ENCODE measurements at regions not wholly inside any gene's neighbourhood (a gene's known extent, or its start where the extent isn't known, plus 50 kb on each side); places are given as distances from the start of the nearest gene placed in this dataset.

DNA sequence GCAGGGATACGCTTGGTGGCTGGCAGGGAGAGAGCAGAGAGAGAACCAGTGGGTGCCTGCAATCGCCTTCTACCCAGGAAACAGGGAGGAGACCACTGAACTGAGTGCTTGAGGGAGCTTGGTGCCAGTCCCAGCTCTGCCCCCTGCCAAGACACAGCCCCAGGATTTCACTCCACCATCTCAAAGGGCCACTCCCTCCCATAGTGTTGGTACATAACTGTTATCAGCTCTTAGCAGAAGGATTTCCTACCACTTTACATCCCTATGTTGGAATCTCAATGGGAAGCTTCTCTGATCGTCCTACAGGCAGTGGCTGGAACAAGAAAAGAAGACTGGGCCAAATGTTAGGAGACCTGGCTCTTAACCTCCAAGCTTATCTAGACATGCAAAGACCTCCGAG is 157.4 kb upstream of the FOXN3 start:
- H3K4me3 ChIP-seq (ENCODE audit: control insufficient read depth, low read depth, low read length): no peak overlapping the region
- TF ChIP-seq, protein P1, sequence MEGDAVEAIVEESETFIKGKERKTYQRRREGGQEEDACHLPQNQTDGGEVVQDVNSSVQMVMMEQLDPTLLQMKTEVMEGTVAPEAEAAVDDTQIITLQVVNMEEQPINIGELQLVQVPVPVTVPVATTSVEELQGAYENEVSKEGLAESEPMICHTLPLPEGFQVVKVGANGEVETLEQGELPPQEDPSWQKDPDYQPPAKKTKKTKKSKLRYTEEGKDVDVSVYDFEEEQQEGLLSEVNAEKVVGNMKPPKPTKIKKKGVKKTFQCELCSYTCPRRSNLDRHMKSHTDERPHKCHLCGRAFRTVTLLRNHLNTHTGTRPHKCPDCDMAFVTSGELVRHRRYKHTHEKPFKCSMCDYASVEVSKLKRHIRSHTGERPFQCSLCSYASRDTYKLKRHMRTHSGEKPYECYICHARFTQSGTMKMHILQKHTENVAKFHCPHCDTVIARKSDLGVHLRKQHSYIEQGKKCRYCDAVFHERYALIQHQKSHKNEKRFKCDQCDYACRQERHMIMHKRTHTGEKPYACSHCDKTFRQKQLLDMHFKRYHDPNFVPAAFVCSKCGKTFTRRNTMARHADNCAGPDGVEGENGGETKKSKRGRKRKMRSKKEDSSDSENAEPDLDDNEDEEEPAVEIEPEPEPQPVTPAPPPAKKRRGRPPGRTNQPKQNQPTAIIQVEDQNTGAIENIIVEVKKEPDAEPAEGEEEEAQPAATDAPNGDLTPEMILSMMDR (conservative IDR thresholded peaks at IDR 0.05; ENCODE audit: control insufficient read depth, insufficient read depth, low read depth, low read length): no peak
- DNase-seq (ENCODE audit: low read depth): no peak

DNA sequence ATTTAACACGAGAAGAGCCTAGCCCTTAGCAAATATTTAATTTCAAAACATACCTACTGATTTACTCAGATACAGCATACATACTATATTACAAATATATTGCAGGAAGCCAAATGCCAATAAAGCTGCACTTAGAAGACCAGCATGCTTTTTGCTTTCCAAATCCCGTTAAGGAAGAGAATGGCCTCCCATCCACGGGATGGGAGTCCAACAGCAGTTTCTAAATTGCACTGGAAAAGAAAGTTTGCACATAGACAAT is 156.3 kb upstream of the FOXN3 start:
- TF ChIP-seq, protein P1 (conservative IDR thresholded peaks at IDR 0.05; ENCODE audit: control insufficient read depth, insufficient read depth, low read depth, low read length): no peak
- DNase-seq (ENCODE audit: low read depth): no peak
- H3K4me3 ChIP-seq (ENCODE audit: control insufficient read depth, low read depth, low read length): no peak overlapping the region

DNA sequence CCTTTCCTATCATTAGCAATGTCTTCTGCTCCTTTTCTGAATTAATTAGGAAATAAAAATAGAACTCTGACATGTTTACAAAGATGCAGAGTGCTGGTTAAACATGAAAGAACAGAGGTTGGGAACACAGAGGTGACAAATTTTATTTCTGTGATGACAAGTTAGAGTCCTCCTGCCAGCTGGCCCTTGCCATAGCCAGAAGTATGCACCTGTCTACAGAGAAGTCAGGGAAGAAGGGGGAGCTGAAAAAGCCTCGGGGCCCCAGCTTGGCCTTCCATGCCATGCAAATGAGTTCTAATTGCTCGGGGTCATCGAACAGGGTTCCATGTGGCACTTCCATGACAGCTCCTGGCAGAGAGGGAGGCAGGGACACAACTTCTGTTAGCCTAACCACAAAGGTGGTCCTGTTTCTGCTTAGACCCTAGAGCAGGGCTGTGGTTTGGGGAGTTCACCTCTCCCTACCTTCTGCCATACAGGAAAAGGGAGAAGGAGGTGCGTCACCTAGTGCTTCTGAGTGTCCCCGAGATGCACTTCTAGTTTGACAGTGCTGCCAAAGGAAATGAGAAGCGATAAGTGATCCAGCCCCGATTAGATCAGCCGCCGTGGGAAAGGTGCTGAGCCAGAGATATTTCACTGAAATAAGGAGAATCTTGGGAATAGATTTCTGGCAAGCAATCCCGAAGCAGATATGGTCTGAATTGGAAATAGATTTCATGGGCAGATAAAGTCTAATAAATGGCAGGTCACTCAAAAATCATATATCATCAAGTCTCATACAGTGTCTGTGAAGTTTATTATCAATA is 155.8 kb upstream of the FOXN3 start:
- TF ChIP-seq, protein P1 (conservative IDR thresholded peaks at IDR 0.05; ENCODE audit: control insufficient read depth, insufficient read depth, low read depth, low read length): no peak
- H3K4me3 ChIP-seq (ENCODE audit: control insufficient read depth, low read depth, low read length): no peak overlapping the region
- DNase-seq (ENCODE audit: low read depth): no peak

DNA sequence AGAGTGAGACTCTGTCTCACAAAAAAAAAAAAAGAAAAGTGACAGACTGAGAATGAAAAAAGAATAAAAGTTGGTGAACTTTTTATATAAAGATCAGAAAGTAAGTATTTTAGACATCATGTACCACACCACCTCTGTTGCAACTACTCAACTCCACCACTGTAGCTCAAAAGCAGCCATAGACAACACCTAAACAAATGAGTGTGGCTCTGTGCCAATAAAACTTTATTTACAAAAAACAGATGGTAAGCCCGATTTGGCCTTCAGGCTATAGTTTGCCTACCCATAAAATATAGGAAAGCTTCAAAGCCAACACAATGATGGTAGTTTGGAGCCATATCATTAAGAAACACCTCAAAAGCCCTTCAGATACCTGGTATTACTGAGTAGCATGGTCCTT is 154.5 kb upstream of the FOXN3 start:
- DNase-seq (ENCODE audit: low read depth): no peak
- TF ChIP-seq, protein P1 (conservative IDR thresholded peaks at IDR 0.05; ENCODE audit: control insufficient read depth, insufficient read depth, low read depth, low read length): no peak

DNA sequence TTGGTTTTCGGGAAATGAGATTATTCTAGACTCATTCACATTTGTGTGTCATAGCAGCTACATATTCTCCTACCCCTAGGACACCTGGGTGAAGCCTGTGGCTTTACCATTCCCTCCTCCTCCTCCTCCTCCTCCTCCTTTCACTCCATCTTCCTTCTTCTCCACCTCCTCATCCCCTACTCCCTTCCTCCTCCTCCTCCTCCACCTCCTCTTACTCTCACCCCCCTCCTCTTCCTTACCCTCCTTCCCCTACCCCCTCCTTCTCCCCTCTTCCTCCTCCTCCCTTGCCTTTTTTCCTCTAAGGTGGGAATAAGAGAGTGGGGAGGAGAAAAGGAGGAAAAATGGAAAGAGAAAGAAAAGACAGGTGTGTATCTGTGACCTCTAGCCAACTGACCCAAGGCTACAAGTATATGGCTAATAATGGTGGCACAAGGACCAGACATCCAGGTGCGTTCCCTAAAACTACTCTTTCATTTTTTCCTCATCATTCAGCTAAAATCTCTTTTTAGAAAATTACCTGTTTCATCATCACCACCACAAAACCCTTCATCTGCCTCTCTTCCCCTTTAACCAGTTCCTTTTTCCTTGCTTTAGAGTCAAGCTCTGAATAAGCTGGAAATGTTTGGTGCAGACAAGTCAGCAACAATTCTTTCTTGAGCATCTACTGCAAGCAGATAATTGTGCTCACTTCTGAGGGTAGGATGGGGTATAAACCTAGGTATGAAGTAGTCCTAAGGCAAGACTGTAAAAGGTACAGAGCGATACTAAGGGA is 149.8 kb upstream of the FOXN3 start:
- TF ChIP-seq, protein P1 (conservative IDR thresholded peaks at IDR 0.05; ENCODE audit: control insufficient read depth, insufficient read depth, low read depth, low read length): no peak
- DNase-seq (ENCODE audit: low read depth): no peak
- no peak overlapping the region for H3K4me3 ChIP-seq (ENCODE audit: control insufficient read depth, low read depth, low read length)

More for the DNA sequence above, 154.5 kb upstream of the FOXN3 start:
- no peak overlapping the region for H3K4me3 ChIP-seq (ENCODE audit: control insufficient read depth, low read depth, low read length)

DNA sequence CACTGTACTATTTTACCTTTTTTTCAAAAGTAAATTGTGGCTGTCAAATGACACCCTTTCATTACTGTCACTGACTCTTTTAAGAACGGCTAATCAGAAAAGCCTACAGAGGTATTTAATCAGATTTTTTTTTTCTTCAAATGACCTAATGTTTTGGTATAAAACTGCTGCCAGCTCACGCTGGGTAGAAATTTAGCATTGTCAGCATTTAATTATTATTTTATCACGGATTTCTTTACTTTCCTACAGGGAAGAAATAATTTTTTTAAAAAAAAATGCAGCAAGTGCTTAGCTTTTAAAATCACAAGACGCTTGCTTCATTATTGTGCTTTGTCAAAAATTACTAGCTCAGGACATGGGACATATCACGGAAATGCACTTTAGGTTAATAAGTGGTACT is 149.1 kb upstream of the FOXN3 start:
- TF ChIP-seq, protein P1 (conservative IDR thresholded peaks at IDR 0.05; ENCODE audit: control insufficient read depth, insufficient read depth, low read depth, low read length): no peak
- H3K4me3 ChIP-seq (ENCODE audit: control insufficient read depth, low read depth, low read length): no peak overlapping the region
- no peak for DNase-seq (ENCODE audit: low read depth)

Measured in fibroblast of mammary gland (primary cell).